ENCODE measurements at regions not wholly inside any gene's neighbourhood (a gene's known extent, or its start where the extent isn't known, plus 50 kb on each side); places are given as distances from the start of the nearest gene placed in this dataset.

- no peaks in the 10 kb centered on the region for H3K36me3 ChIP-seq (ENCODE audit: insufficient read depth, low read length)
- no peak overlapping the region for H2AFZ ChIP-seq (ENCODE audit: low read length)
- no peak for DNase-seq (ENCODE audit: insufficient read length, low spot score, missing footprints)
- no peak for TF ChIP-seq CTCF (IDR thresholded peaks at IDR 0.05; ENCODE audit: extremely low read depth, low read depth, low read length)
- no peaks in the 10 kb centered on the region for H3K79me2 ChIP-seq (ENCODE audit: insufficient read depth, low read length)
- no peaks in the 10 kb centered on the region for H3K4me1 ChIP-seq (ENCODE audit: insufficient read depth, low read length)
- no peak overlapping the region for H3K4me3 ChIP-seq (ENCODE audit: insufficient read depth, low read length)
- H3K27ac ChIP-seq (ENCODE audit: low read depth, low read length) = no peak overlapping the region
- no peaks in the 10 kb centered on the region for H4K20me1 ChIP-seq (ENCODE audit: insufficient read depth, low read length)
- H3K4me2 ChIP-seq (ENCODE audit: insufficient read depth, low read length) = no peak overlapping the region
- no peaks in the 10 kb centered on the region for H3K9me3 ChIP-seq (ENCODE audit: low read depth, low read length)
- H3K27me3 ChIP-seq (ENCODE audit: insufficient read depth, low read length) = no peaks in the 10 kb centered on the region
These were observed 1386.5 kb upstream of the GOT2 start for GRCh38 chr16:60120586-60120985.

GRCh38 chr16:60110531-60110930, 1376.4 kb upstream of the GOT2 start:
- Histone ChIP-seq H3K4me1 (ENCODE audit: insufficient read depth, low read length) (no peaks in the 10 kb centered on the region), H3K36me3 (ENCODE audit: insufficient read depth, low read length) (no peaks in the 10 kb centered on the region), H2AFZ (ENCODE audit: low read length) (no peak overlapping the region), H4K20me1 (ENCODE audit: insufficient read depth, low read length) (no peaks in the 10 kb centered on the region), H3K27me3 (ENCODE audit: insufficient read depth, low read length) (no peaks in the 10 kb centered on the region), H3K9me3 (ENCODE audit: low read depth, low read length) (no peaks in the 10 kb centered on the region), H3K27ac (ENCODE audit: low read depth, low read length) (no peak overlapping the region), H3K4me3 (ENCODE audit: insufficient read depth, low read length) (no peak overlapping the region), H3K79me2 (ENCODE audit: insufficient read depth, low read length) (no peaks in the 10 kb centered on the region), H3K4me2 (ENCODE audit: insufficient read depth, low read length) (no peak overlapping the region)
- no peak for TF ChIP-seq CTCF (IDR thresholded peaks at IDR 0.05; ENCODE audit: extremely low read depth, low read depth, low read length)
- no peak for DNase-seq (ENCODE audit: insufficient read length, low spot score, missing footprints)

- H2AFZ ChIP-seq (ENCODE audit: low read length) = no peak overlapping the region
These were observed 1373.8 kb upstream of the GOT2 start for GRCh38 chr16:60107871-60108270.

GRCh38 chr16:60107437-60107836, 1373.3 kb upstream of the GOT2 start:
- no peaks in the 10 kb centered on the region for H4K20me1 ChIP-seq (ENCODE audit: insufficient read depth, low read length)
- no peak overlapping the region for H3K27ac ChIP-seq (ENCODE audit: low read depth, low read length)
- H2AFZ ChIP-seq (ENCODE audit: low read length) = no peak overlapping the region
- no peak for DNase-seq (ENCODE audit: insufficient read length, low spot score, missing footprints)
- no peaks in the 10 kb centered on the region for H3K9me3 ChIP-seq (ENCODE audit: low read depth, low read length)
- no peaks in the 10 kb centered on the region for H3K4me1 ChIP-seq (ENCODE audit: insufficient read depth, low read length)
- H3K79me2 ChIP-seq (ENCODE audit: insufficient read depth, low read length) = no peaks in the 10 kb centered on the region
- H3K36me3 ChIP-seq (ENCODE audit: insufficient read depth, low read length) = no peaks in the 10 kb centered on the region
- H3K4me3 ChIP-seq (ENCODE audit: insufficient read depth, low read length) = no peak overlapping the region
- no peaks in the 10 kb centered on the region for H3K27me3 ChIP-seq (ENCODE audit: insufficient read depth, low read length)
- H3K4me2 ChIP-seq (ENCODE audit: insufficient read depth, low read length) = peak overlapping the region; percentile 58
- TF ChIP-seq CTCF (IDR thresholded peaks at IDR 0.05; ENCODE audit: extremely low read depth, low read depth, low read length) = no peak

More at GRCh38 chr16:60107871-60108270, 1373.8 kb upstream of the GOT2 start:
- no peak for TF ChIP-seq CTCF (IDR thresholded peaks at IDR 0.05; ENCODE audit: extremely low read depth, low read depth, low read length)
- Histone ChIP-seq H3K79me2 (ENCODE audit: insufficient read depth, low read length) (no peaks in the 10 kb centered on the region), H3K4me1 (ENCODE audit: insufficient read depth, low read length) (no peaks in the 10 kb centered on the region), H3K4me2 (ENCODE audit: insufficient read depth, low read length) (peak overlapping the region; percentile 58), H4K20me1 (ENCODE audit: insufficient read depth, low read length) (no peaks in the 10 kb centered on the region), H3K9me3 (ENCODE audit: low read depth, low read length) (no peaks in the 10 kb centered on the region), H3K27ac (ENCODE audit: low read depth, low read length) (no peak overlapping the region), H3K36me3 (ENCODE audit: insufficient read depth, low read length) (no peaks in the 10 kb centered on the region), H3K4me3 (ENCODE audit: insufficient read depth, low read length) (no peak overlapping the region), H3K27me3 (ENCODE audit: insufficient read depth, low read length) (no peaks in the 10 kb centered on the region)
- DNase-seq (ENCODE audit: insufficient read length, low spot score, missing footprints) = no peak
